Glomerular visceral epithelial cell (primary cell): ENCODE measurements at regions not wholly inside any gene's neighbourhood (a gene's known extent, or its start where the extent isn't known, plus 50 kb on each side); places are given as distances from the start of the nearest gene placed in this dataset.

Experiments
- DNase-seq: peaks from one replicate; pipeline ENCODE4 v3.0.0-alpha.2; 2016; ENCODE audit errors: extremely low spot score

GRCh38 chr22:48886604-48887393 lies 940.9 kb downstream of the BRD1 start:
- no peak for DNase-seq

GRCh38 chr22:48885919-48886305 lies 941.8 kb downstream of the BRD1 start:
- DNase-seq: no peak

- DNase-seq: no peak
These were observed 942.3 kb downstream of the BRD1 start for GRCh38 chr22:48885271-48885918.

GRCh38 chr22:48884786-48885185 lies 942.9 kb downstream of the BRD1 start:
- DNase-seq: no peak

- no peak for DNase-seq
These were observed 943.3 kb downstream of the BRD1 start for GRCh38 chr22:48884324-48884723.

GRCh38 chr22:48883211-48883960 lies 944.3 kb downstream of the BRD1 start:
- no peak for DNase-seq

GRCh38 chr22:48882636-48883200 lies 945.0 kb downstream of the BRD1 start:
- DNase-seq: no peak

GRCh38 chr22:48881326-48881980 lies 946.2 kb downstream of the BRD1 start:
- no peak for DNase-seq

GRCh38 chr22:48880749-48881148 lies 946.9 kb downstream of the BRD1 start:
- DNase-seq: no peak

GRCh38 chr22:48876951-48877350 lies 950.7 kb downstream of the BRD1 start:
- no peak for DNase-seq

GRCh38 chr22:48874956-48875355 lies 952.7 kb downstream of the BRD1 start:
- DNase-seq: no peak

- no peak for DNase-seq
These were observed 954.5 kb downstream of the BRD1 start for GRCh38 chr22:48873191-48873520.

- no peak for DNase-seq
These were observed 955.1 kb downstream of the BRD1 start for GRCh38 chr22:48872271-48873190.

- no peak for DNase-seq
These were observed 956.4 kb downstream of the BRD1 start for GRCh38 chr22:48871176-48871840.

- no peak for DNase-seq
These were observed 957.2 kb downstream of the BRD1 start for GRCh38 chr22:48870436-48870835.

- no peak for DNase-seq
These were observed 957.9 kb downstream of the BRD1 start for GRCh38 chr22:48869788-48870187.

GRCh38 chr22:48869161-48869560 lies 958.5 kb downstream of the BRD1 start:
- no peak for DNase-seq

- DNase-seq: no peak
These were observed 959.1 kb downstream of the BRD1 start for GRCh38 chr22:48868554-48868953.

GRCh38 chr22:48867891-48868290 lies 959.8 kb downstream of the BRD1 start:
- no peak for DNase-seq

- DNase-seq: no peak
These were observed 960.6 kb downstream of the BRD1 start for GRCh38 chr22:48866906-48867681.
